NCI-H2107 treated with DMSO at 0.1 percent for 48 hours (cell line): ENCODE measurements at regions not wholly inside any gene's neighbourhood (a gene's known extent, or its start where the extent isn't known, plus 50 kb on each side); places are given as distances from the start of the nearest gene placed in this dataset.
"Not testable (repeated sequence)": the region's sequence is repeated elsewhere in the genome, so short reads cannot be mapped to it uniquely, and the experiment has no call there.

Experiments used
- DNase-seq: peaks from one replicate; lab custom pipeline; 2025; ENCODE audit not compliant: unreplicated experiment; lab: John Stamatoyannopoulos, UW

DNA sequence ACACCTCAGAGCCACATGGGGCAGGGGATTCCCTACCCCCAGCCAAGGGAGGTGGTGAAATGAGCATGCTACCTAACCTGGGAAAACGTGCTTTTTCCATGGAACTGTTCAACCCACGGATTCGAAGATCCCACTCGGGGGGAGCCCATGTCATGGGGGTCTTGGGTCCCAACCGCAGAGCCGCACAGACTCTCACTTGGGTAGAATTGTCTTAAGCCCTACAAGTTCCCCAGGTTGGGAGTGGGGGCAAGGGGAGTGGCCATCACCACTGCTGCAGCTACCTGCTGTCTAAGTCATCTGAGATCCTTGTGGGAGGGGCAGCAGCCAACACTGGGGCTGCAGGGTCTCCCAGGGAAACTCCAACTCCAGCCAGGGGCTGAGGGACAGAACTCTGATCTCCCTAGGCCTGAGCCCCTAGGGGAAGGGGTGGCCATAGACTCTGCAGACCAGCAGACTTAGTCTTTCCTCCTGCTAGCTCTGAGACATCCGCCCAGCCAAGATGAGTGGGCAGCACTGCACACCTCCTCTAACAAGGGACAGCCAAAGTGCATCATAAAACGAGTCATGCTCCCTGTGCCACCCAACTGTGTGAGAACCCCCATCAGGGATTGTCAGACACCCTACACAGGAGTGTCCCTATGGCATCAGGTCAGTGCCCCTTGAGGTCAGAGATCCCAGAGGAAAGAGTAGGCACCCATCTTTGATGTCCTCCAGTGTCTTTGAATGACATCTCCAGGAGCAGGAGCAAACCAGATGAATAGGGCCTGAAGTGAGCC, 610.4 kb upstream of the SLITRK6 start:
- no peak for DNase-seq

DNA sequence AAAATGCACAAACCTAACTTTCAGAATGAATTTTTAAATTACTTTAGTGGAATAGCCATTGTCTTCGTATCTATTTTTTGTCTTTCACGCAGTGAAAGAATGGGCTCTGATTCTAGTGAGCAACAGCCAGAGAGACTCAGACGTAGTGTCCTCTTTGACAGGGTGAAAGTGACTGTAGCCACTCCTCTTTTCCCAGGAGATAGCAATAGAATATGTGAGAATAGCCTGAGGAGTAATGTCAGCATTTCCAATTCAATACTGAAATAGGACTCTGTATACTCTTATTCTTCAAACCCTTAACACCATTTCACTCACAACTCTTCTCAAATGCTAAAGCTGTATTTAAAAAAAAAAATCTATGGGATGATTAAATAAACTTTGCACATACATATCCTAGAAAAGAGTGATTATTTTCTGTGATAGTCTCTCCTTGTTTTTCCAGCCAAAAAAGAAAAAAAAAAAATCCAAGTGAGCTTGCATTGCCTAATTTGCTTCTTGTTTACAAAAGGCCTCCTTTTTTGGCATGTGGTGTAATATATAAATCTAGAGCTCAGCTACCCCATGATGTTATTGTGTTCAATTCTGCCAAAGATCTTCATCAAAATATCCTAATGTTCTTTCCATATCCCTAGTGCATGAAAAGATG, 626.1 kb upstream of the SLITRK6 start:
- no peak for DNase-seq

GRCh38 chr13:86426437-86426836, 627.2 kb upstream of the SLITRK6 start:
- no peak for DNase-seq

DNA sequence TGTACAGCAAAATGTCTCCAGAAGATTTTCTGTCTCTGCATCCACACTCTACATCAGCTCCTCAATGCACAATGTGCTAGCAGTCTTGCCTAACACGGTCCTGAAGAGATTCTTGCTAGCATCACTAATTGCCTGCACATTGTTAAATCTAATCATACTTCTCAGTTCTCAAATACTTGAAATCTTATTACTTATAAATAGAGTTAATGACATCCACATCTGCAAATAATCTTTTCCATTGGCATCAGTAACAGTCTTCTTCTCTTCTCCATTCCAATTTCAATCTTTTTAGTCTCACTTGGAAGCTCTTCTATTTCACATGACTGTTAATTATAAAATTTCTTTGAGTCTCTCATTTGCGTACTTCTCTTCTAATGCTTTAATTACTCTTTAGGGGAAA, 630.5 kb upstream of the SLITRK6 start:
- no peak for DNase-seq

DNA sequence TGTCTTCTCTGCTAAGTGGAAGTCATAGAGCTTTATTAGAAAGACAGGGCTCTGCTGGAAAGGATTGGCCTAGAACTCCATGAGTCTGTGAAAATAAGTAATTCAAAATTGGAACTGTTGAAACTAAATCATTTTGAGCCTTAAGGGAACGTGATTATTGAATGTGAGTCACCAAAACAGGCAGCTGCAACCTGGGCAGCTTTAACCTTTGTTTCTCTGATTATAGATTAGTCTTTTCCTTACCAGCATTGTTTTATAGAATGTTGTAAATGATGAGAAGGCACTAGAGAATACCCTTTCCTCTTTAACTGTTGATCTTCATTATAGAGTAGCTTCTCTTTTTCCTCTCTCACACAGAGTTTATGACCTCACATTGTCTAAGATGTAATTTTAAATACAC, 638.8 kb upstream of the SLITRK6 start:
- no peak for DNase-seq

DNA sequence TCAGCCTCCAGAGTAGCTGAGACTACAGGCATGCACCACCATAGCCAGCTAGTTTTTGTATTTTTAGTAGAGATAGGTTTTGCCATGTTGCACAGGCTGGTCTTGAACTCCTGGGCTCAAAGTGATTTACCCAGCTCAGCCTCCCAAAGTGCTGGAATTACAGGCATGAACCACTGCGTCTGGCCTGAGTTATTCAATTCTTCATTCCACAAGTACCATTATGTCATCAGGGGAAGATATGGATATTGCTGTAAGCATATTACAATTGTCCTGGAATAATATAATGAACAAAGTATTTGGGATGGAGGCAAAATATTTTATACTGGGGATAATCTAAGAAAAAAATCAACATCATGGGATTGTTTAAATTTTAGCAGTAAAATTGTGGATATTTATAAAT, 646.0 kb upstream of the SLITRK6 start:
- no peak for DNase-seq

GRCh38 chr13:86445672-86446071, 646.5 kb upstream of the SLITRK6 start:
- no peak for DNase-seq

GRCh38 chr13:86446311-86446710, 647.1 kb upstream of the SLITRK6 start:
- DNase-seq = no peak

DNA sequence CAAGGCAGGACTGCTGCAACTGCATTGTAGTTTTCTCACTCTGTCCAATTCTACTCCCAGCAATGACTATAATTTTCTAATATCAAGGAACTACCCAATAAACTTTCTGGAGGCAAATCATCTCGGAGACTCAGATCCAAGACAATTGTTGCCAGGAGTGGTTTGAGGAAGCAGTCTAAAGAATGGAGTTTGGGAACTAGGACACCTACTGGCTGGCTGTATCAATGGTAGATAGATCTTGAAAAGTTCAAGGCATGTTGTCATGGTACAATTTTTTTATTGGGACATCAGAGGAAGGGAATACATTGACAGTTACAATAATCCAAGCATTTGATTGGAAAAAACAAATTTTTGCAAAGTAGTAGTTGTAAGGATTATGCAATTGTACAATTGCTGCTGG, 648.3 kb upstream of the SLITRK6 start:
- DNase-seq = no peak

DNA sequence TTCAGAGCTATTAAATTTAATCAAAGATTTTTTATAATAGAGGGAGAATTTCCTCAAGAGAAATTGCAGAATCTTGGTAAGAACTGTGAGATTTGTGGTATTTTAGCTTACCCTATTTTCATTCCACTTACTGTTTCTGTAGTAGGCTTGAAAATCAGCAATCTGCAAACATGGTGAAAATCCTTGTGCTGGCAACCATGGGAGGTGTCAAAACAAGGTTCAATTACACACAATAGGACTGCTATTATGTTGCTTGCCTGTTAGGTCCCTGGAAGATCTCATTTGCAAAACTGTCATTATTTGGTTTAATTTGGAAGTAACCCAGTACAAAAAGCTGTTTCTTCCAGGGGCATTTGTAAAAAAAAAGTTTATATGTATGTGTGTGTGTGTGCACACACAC, 662.8 kb upstream of the SLITRK6 start:
- DNase-seq = no peak

DNA sequence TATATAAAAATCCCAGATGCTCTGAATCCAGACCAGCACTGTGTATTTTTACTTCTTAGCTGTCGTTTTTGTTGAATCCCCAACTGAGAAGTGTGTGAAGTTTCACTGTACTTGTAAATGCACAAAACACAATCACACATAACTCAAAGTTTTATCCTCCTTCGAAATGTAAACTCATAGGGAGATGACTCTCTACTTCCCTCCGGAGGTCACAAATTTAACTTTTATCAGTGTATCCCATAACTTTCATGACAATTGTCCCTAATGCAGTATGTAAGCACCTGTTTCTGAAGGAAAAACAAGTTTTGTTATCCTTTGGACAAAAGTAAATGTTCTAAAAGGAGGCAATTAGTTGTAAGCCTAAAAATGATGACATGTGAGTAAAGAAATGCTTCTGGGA, 665.0 kb upstream of the SLITRK6 start:
- DNase-seq = no peak

DNA sequence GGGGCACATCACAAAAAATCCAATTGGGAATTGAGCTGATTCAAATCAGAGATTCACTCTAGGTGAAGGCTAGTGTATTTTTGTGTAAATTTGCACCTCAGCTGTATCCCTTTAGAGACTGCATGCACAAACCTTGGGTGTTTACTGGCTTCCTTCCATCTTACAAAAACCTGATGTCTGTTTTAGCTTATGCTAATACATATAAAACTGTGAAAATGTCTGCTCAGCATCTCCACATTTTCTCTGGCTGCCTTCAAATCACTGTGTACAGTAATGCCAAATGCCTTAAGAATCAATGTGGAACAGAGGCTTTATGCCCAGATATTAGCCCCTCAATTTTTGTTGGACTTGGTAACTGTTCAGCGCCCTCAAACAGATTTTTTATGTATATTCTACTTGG, 675.8 kb upstream of the SLITRK6 start:
- DNase-seq = no peak

- no peak for DNase-seq
These were observed 677.4 kb upstream of the SLITRK6 start for GRCh38 chr13:86476656-86477055.

- no peak for DNase-seq
These were observed 687.4 kb upstream of the SLITRK6 start for GRCh38 chr13:86486582-86486981.

- no peak for DNase-seq
These were observed 691.9 kb upstream of the SLITRK6 start for GRCh38 chr13:86491121-86491520.

DNA sequence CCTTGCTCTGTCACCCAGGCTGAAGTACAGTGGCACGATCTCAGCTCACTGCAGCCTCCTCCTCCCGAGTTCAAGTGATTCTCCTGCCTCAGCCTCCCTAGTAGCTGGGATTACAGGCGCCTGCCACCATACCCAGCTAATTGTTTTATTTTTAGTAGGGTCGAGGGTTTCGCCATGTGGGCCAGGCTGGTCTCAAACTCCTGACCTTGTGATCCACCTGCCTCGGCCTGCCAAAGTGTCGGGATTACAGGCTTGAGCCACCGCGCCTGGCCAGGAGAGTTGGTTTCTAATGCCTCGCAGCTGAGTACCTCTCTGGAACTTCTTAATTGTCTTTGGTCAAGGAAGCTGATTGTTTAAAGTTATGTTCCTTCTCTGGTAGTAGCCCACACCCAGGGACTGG, 702.7 kb upstream of the SLITRK6 start:
- not testable (repeated sequence) for DNase-seq

GRCh38 chr13:86510792-86511191, 711.6 kb upstream of the SLITRK6 start:
- DNase-seq = no peak

DNA sequence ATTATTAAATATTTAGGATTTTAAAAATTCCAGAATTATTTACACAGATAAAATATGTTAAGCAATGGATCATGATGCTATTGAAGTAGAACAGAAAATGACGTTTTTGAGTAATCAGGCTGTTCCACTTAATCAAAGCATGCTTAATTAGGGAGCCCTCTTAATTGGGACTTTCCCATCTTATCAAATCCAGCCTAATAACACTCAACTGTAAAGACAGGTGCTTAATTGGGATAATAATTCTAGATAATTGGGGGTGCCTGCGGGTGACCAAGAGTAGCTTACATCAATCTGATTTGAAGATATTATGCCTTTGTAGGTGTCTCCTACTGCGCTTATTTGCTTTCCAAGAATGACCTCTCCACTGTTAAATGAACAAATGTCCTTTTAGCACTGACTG, 742.2 kb upstream of the SLITRK6 start:
- DNase-seq = no peak

- DNase-seq = no peak
These were observed 754.8 kb upstream of the SLITRK6 start for GRCh38 chr13:86554066-86554465.

DNA sequence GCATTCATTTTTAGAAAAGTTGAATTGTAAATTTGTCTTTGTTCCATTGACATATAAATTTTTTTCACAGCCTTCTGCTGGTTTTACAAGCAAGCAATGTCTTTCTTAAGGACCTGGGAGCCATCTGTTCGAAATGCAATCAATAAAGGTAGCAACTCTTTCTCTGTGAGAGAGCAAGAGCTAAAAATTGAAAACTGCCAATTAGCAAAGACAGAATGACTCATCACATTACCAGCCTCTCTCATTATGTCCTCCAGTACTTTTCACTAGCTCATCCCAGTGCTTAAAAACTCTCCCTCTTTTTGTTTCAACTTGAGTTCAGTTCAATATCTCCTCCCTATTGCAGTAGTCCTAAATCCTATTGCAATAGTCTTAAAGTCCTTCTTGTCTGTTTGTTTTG, 760.7 kb upstream of the SLITRK6 start:
- DNase-seq = no peak

DNA sequence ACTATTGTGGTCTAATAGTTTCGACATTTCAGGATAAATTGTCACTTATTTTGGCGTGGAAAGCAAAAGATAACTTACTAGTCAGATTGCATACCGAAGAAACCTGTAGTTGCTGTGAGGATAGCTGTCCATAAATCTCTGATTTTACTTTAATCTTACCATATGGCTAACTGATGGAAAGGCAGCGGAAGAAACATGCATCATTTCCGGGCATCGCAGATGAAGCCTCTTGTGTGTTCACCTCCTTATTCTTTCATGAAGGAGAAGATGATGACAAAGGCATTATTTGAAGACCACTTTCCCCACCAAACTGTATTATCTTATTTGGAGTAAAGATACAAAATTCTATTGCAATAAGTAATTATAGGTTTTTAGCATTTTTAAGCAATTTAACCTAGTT, 763.6 kb upstream of the SLITRK6 start:
- DNase-seq = no peak

DNA sequence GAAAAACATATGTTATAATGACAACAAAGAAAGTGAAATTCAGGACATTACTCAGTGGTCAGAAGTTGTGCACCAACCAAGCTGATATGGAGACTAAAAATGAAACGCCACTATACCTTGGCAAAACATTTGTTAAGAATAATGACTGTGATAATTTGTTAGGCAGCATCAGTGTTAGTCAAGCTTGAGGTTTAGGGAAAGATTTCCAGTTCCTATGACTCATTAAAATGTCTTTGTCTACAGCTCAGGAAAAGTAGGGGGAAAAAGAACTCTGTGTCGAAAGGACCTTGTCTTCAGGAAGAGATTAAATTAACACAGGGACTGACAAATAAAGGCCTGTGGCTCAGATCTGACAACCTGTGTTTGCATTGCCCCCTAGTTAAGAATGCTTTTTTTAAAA, 764.1 kb upstream of the SLITRK6 start:
- no peak for DNase-seq

DNA sequence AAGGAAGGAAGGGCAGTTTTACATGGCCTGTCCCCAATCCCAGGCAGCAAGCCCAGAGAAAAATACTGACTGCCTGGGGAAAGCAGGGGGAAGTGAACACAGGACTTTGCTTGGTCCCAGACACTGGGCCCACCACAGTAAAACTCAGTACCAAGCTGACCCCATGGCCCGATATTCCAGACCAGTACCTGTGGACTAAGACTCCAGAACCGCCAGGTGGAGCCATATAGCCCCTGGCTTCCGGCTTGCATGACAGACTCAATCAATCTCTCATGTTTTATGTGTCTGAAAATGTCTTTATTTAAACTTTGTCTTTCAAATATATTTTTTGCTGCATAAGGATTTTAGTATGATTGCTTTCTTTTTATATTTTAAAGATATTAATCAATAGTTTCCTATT, 767.9 kb upstream of the SLITRK6 start:
- DNase-seq = no peak
